GM19438 (cell line): ENCODE measurements at regions not wholly inside any gene's neighbourhood (a gene's known extent, or its start where the extent isn't known, plus 50 kb on each side); places are given as distances from the start of the nearest gene placed in this dataset.
A peak's percentile ranks its signal among the peaks of the same experiment; 100 is the strongest.
"Not testable (repeated sequence)": the region's sequence is repeated elsewhere in the genome, so short reads cannot be mapped to it uniquely, and the experiment has no call there.

Experiments
- ATAC-seq: cut with Tn5 transposase; IDR thresholded peaks from one replicate; pipeline ENCODE4 v1.9.1; 2021; ENCODE audit warnings: low read depth; ENCODE audit not compliant: unreplicated experiment

DNA sequence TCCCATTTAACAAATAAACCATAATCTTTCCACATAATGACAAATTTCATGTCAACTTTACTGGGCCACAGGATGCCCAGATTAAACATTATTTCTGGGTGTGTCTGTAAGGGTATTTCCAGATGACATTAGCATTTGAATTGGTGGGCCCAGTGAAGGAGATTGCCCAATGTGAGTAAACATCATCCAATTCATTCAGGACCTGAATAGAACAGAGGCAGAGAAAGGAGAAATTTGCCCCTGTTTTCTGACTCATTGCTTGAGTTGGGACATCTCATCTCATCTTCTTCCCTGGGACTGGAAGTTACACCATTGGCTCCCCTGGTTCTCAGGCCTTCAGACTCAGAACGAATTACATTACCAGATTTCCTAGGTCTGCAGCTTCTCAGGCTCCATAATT lies 142.9 kb downstream of the TPBG start:
- ATAC-seq: no peak

DNA sequence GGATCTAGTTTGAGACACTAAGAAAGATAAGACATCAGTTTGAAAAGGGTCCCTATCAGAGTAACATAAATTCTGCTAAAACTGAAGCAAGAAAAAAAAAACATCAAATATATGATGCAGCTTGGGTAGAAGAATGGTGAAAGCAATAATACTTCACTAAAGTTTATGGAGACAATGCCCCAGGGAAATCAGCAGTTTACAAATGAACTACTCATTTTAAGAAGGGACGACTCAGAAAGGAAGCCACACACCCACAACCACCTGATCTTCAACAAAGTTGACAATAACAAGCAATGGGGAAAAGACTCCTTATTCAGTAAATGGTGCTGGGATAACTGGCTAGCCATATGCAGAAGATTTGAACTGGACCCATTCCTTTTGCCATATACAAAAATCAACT lies 143.5 kb downstream of the TPBG start:
- ATAC-seq: no peak

DNA sequence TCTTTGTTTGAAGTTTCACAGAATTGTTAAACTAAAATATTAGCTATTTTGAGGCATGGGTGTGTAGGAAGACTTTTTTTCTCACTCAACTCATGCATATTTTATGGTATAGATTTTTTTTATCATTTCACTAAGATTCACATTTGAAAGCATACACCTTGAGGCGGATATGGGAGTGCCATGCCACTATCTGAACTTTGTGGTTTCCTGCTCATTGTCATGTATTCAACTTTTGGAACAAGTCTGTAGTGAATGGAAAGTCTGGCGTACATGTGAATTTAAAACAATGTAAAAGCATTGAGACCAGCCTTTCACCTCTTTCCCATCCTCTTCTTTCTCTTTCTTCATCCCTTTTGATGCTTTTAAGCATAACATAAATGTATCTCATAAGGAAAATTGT lies 147.9 kb downstream of the TPBG start:
- no peak for ATAC-seq

DNA sequence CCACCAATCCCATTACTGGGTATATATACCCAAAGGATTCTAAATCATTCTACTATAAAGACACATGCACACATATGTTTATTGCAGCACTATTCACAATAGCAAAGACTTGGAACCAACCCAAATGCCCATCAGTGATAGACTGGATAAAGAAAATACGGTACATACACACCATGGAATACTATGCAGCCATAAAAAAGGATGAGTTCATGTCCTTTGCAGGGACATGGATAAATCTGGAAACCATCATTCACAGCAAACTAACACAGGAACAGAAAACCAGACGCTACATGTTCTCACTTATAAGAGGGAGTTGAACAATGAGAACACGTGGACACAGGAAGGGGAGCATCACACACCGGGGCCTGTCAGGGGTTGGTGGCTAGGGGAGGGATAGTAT lies 154.3 kb downstream of the TPBG start:
- ATAC-seq: not testable (repeated sequence)

DNA sequence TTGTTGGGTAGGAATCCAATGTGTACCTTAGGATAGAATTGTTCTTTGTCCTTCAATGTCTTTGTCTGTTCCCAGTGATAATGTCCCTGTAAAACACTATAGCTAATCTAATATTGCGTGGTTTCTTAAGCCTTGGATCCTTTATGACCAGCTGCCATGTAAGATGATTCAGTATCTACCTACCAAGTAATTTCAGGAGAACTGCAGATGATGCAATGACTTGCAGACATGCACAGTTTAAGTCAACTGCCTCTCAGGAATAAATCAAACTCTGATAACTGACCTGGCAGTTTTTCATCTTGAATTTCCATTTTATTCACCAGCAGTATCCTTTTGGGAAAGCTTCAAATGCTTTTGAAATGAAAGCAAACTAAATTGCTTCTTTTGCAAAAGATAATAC lies 157.8 kb downstream of the TPBG start:
- ATAC-seq: no peak

DNA sequence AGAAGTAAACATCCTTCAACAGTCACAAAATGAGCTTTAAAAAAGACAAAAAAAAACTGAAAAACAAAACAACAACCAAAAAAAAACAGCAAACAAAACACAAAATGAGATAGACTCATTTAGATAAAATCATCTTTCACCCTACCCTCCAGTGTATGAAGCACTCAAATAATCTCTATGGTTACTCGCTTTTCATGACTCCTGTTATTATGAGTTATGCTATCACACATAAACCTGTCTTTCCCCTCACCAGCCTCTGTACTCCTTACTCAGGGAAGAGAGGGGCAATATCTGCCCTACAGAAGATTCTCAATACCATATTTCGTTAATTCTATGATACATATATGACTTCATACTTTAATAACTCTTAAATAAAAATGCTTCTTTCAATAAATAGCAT lies 158.2 kb downstream of the TPBG start:
- no peak for ATAC-seq

DNA sequence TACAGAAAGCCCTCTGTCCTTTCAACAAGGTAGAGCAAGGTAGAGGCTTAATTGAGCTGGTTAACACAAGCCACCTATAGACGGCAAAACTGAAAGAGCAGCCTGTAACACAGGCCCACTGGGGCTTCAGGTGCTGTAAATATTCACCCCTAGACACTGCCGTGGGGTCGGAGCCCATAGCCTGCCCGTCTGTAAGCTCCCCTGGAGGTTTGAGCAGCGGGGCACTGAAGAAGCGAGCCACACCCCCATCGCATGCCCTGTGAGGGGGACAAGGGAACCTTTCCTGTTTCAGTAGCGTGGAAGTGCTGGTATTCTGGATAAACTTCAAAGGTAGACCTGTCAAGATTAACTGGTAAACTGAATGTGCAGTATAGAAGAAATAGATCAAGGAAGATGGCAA lies 160.4 kb downstream of the TPBG start:
- no peak for ATAC-seq

DNA sequence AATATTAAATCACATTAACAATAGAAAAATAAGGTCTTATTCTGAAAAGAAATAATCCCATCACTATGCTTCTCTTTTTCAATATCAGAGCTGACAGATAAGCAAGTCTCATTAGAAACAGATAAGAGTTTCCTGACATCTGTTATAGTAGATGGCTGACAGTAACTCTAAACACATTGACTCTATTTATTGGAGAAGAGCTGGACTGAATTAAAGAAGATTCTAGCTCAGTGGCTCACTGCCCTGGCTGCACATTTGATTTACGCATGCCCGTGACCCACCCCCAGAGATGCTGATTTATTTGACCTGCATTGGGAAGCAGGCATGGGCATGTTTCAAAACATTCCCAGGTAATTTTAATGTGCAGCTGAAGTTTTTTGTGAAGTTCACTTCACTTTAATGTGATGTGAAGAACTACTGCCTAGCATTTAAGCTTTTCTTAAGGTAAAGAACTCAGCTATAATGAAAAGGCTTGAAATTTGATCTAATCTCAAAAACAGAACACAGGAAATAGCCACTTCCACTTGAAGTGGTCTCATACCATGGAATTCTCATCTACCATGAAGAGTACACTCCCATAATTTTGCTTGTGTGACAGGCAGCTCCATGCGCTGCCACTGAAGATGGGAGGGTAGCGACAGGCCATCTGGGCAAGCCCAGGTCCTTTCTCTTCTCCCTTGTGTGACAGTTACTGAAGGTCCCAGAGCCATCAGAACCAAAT lies 162.3 kb downstream of the TPBG start:
- ATAC-seq: no peak

DNA sequence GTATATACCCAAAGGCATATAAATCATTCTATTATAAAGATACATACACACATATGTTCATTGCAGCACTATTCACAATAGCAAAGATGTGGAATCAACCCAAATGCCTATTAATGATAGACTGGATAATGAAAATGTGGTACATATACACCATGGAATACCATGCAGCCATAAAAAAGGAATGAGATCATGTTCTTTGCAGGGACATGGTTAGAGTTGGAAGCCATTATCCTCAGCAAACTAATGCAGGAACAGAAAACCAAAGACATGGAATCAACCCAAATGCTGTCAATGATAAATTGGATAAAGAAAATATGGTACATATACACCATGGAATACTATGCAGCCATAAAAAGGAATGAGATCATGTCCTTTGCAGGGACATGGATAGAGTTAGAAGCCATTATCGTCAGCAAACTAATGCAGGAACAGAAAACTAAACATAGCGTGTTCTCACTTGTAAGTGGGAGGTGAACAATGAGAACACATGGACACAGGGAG lies 166.4 kb downstream of the TPBG start:
- ATAC-seq: not testable (repeated sequence)

DNA sequence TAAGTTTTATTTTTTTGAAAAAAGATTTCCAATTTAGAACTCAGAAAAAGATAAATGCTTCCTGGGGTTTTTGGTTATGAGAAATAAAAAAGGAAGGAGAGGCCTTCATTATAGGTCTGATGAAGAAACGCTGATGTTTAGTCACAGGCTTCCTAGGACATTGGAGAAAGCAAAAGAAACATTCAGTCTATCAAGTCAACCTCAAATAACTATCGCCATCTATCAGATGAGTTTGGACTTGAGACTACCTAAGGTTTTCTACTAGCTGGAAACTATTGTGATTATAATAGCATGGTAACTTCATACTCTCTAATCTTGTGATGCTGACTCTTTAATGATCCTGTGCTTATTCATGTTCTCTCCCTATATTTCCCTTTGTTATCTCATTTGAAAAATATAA lies 171.3 kb downstream of the TPBG start:
- ATAC-seq: no peak

DNA sequence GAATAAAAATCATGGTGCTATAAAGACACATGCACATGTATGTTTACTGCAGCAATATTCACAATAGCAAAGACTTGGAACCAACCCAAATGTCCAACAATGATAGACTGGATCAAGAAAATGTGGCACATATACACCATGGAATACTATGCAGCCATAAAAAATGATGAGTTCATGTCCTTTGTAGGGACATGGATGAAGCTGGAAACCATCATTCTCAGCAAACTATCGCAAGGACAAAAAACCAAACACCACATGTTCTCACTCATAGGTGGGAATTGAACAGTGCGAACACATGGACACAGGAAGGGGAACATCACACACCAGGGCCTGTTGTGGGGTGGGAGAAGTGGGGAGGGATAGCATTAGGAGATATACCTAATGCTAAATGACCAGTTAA lies 185.9 kb downstream of the TPBG start:
- ATAC-seq: not testable (repeated sequence)

DNA sequence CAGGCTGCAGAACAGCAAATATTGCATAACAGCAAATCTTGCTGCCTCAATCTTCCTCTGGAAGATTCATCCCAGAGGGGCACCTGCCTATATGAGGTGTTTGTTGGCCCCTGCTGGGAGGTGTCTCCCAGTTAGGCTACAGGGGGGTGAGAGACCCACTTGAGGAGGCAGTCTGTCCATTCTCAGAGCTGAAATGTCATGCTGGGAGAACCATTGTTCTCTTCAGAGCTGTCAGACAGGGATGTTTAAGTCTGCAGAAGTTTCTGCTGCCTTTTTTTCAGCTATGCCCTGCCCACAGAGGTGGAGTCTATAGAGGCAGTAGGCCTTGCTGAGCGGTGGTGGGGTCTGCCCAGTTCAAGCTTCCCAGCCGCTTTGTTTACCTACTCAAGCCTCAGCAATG lies 187.7 kb downstream of the TPBG start:
- ATAC-seq: not testable (repeated sequence)

DNA sequence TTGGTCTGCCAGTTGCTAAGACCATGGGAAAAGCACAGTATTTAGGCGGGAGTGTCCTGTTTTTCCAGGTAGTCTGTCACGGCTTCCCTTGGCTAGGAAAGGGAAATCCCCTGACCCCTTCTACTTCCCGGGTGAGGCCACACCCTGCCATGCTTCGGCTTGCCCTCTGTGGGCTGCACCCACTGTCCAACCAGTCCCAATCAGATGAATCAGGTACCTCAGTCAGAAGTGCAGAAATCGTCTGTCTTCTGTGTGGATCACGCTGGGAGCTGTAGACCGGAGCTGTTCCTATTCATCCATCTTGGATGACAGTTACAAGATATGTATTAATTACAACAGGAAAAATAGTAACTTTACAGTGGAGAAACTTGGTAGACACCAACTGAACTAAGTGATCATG lies 188.2 kb downstream of the TPBG start:
- ATAC-seq: no peak

DNA sequence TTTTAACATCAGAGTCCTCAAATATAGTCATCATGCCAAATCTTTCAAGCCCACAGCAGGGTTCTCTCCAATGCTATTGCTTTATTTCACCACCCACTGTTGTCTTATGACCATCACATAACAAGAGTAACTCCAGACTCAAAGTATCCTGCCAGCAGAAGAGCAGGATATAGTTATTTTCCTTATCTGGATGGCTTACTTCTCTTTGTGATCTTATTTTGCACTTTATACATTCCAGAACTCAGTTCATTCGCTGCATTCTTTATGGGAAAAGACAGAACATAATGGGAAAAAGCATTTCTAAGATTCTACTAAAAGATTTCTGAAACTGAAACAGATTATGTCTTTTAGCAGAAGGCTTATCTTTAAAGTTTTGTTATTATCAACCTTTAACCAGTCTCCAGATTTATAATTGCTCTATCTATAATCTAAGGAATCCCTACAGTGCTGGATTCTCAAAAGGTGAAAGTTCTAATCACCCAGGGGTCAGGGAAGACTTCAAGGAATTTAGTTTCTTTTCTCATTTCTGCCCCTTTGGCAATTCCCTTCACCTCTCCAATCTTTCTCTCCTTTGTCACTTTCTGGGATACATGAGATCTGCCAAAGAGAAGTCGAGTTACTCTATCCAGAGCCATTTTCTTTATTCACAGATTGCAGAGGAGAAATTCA lies 190.4 kb downstream of the TPBG start:
- ATAC-seq: no peak

DNA sequence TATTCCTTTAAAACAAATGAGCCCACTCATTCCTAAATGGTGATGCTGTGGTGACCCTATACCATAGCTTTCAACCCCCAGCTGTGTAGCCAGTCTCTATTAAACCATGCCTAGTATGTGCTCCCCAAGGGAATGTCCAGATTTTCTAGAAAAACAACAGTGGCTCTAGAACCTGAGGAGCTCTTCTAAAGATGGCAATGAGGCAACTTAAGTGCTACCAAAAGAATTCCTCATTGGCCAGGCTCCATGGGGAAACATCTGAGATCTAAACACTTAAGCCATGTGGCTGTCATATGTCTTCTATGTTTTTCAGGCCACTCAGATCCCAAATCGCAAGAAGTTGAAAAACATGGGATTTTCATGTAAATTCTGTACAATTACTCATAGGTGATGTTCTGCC lies 191.0 kb downstream of the TPBG start:
- ATAC-seq: no peak

DNA sequence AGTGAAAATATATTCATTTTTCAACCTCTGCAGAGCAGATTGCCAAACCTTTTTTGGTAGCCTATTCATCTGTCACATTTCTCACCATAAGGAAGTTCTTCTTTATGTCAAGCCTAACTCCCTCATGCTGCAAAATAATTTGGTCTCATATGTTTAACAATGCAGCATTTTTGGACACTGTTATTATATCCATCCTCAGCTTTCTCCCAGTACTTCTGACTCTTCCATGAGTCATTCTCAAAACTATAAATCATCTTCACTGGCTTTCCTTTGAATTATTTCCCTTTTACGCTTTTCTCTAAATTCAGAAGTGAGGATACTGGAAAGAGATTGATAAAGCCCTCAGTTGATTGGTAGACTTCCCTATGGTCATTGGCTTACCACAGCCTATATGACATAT lies 192.2 kb downstream of the TPBG start:
- ATAC-seq: no peak

DNA sequence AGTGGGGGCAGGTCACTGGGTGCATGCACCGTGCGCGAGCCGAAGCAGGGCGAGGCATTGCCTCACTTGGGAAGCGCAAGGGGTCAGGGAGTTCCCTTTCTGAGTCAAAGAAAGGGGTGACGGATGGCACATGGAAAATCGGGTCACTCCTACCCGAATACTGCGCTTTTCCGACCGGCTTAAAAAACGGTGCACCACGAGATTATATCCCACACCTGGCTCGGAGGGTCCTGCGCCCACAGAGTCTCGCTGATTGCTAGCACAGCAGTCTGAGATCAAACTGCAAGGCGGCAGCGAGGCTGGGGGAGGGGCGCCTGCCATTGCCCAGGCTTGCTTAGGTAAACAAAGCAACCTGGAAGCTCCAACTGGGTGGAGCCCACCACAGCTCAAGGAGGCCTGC lies 194.9 kb downstream of the TPBG start:
- not testable (repeated sequence) for ATAC-seq

DNA sequence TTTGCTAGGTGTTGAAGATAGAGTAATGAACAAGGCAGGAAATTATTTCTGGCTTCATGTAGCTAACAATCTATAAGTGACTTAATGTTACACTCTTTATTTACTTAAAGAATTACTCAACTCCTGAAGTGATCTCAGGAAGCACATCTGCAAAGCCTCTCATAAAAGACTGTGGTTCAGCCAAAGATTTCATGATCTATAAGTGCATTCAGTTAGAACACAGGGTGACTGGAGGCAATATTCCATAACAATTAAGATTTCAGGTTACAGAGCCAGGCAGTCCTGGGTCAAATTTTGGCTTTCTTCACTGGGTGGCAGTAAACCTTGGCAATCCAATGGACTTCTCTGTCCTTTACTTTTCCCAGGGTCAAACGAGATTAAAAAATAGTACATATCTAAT lies 204.0 kb downstream of the TPBG start:
- ATAC-seq: no peak

DNA sequence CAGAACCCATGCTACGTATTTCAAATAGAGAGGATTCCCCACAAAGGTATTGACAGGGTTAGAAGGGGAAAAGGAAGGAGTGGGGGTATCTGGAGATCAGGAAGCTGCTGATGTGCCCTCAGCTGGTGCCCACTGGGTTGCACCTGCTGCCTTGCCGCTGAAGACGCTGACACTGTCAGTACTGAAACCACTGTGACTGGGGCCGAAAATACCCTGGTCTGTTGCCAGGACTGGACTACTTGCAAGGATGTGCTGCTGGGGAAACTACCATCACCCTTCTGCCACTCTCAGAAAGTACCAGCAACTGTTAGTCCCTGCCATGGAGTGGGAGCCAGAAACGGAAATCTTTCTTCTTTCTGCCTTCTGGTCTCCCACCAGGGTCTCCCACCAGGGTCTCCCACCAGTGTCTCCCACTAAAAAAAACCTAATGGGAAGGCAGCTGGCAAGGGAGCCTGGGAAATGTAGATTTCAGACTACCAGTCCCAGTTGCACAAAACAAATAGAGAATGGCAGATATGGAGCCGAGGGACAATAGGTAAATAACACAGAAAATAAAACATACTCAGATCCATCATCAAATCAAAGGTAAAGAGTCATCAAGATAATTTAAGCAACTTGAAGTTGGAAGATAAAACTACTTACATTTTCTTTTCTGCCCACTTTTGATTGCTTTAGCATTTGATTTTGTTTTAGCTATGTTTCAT lies 204.8 kb downstream of the TPBG start:
- peak; percentile 71 for ATAC-seq

DNA sequence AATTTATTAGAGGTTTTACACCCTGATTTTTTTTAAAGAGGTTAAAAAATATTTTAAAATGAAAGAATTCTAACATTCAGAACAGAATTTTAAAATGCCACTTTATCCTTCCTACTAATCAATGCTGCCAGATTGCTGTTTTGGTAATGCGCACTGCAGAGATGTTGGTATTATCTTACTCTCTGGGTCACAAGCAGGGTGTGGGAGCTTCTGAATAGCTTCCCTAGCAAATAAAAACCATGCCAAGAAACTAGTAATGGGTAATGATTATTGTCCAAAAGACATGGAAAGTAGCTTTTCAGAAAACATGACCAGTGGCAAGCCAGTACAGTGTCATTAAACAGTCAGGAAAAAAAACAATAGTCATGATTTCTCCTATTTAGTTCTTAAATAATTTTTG lies 205.4 kb downstream of the TPBG start:
- ATAC-seq: no peak

DNA sequence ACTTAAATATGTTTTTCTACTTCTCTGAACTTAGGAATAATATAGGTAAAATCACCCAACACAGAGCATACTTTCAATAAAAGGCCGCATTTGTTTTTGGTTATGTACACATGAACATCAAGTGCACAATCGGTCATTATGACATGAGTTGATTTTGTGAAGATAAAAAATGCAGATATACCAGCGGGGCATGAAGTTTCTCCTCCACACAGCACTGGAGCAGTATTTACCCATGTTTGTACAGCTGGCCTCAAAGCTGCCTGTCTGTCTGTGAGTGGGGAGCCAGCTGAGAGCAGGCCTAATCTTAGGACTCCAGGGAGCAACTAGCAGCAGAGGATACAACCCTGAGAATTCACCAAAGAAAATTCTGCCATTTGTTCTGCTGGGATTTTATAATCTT lies 206.5 kb downstream of the TPBG start:
- no peak for ATAC-seq

DNA sequence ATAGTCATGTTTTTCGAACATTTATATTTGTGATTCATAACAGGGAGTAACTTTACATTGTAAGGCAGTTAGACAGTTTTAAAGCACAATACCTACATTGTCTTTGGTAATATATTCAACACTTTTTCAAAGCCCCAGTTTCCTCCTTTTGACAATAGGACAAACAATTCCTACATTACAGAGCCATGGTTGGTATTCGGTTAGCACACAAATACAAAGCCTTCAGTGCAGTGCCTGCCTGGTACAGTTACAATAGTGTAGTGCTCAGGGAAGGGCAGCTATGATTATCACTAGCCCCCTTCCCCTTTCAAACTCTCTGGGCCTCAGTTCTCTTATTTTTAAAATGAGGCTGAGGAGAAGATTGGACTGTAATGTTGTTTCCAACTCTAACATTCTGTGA lies 207.8 kb downstream of the TPBG start:
- ATAC-seq: no peak
